GM12892 (cell line): ENCODE measurements at regions not wholly inside any gene's neighbourhood (a gene's known extent, or its start where the extent isn't known, plus 50 kb on each side); places are given as distances from the start of the nearest gene placed in this dataset.

Source experiments
- POLR2A ChIP-seq: IDR thresholded peaks from 2 replicates; pipeline ENCODE4 v1.6.1; 2011; ENCODE audit warnings: low read depth, low read length, control low read depth
- POLR2AphosphoS5 ChIP-seq: IDR thresholded peaks from 2 replicates; pipeline ENCODE4 v1.6.1; 2011; ENCODE audit warnings: low read depth, low read length, control low read depth

DNA sequence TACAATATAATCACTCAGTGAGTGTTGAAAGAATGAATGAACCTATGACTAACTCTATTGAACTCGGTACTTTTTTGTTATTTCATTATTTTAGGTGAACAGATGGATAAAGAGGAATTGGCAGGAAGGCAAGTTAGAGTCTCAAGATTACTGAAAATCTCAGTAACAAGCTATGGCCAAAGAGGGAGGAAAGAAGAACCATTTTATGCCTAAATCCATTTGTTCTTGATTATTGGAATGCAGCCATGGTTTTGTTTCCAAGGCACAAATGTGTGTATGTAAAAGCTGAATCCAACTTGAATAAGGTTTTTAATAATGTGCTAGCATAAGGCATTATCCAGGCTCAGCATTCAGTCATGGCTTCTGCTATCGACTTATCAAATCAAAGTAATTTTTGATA lies 196.4 kb downstream of the DTHD1 start:
- TF ChIP-seq POLR2A (no peak), POLR2AphosphoS5 (no peak)
